T-helper 2 cell (primary cell): ENCODE measurements at regions not wholly inside any gene's neighbourhood (a gene's known extent, or its start where the extent isn't known, plus 50 kb on each side); places are given as distances from the start of the nearest gene placed in this dataset.

ENCODE experiments used
- DNase-seq, 5 experiments: peaks; one replicate each; pipeline versions ENCODE4 v3.0.0 to v3.0.0-alpha.2; 2012 to 2022

DNA sequence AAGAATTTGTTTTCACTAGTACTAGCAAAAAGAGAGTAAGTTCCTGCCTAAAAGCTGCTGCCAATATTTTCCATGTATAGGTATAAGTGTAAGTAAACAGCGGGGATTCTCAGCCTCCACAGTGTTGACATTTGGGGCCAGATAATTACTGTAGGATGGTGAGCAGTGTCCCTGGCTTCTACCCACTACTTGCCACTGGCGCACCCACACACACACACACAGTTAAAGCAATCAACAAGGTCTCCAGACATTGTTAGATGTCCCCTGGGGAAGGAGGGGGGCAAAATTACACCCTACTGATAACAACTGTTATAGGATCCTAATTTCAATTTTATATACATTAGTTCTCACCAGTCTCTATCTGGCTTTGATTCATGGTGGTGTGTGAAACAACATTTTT lies 417.0 kb upstream of the PSMD7 start:
- DNase-seq, result no peak

DNA sequence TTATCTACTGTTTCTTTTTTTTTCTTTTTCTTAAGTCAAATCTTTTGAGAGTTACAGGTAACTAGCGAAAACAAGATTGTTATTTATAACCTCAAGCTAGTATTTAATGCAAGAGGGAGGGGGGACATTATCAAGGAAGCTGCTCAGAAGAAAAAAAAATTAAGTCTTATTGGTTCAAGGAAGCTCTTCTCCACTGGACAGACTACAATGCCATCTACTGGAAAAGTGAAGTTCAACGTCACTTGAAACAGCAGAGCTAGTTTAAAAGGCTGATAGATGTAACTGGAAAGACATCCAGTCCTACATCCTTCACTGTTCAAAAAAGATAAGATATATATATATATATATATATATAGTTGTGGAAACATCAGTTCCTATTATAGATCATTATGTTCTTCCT lies 418.0 kb upstream of the PSMD7 start:
- peak in 1 of 5 experiments; percentile 3 for DNase-seq

DNA sequence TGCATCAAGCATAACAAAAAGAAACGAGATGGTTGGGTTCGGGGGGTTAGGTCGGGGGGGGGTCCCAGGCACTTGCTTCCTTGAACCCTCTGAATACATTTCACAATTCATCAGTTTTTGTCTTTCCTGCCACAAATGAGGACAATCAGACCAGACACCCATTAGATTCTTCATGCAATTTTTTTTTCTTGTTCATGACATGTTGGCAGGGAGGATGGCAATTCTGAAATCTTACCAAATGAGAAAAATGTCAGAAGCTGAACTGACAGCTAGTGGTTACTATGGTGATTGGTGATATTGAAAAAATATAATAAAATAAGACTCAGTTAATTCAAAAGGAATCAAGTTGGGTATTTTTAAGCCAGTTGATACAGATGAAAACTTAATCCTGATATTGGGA lies 419.5 kb upstream of the PSMD7 start:
- DNase-seq, result no peak

DNA sequence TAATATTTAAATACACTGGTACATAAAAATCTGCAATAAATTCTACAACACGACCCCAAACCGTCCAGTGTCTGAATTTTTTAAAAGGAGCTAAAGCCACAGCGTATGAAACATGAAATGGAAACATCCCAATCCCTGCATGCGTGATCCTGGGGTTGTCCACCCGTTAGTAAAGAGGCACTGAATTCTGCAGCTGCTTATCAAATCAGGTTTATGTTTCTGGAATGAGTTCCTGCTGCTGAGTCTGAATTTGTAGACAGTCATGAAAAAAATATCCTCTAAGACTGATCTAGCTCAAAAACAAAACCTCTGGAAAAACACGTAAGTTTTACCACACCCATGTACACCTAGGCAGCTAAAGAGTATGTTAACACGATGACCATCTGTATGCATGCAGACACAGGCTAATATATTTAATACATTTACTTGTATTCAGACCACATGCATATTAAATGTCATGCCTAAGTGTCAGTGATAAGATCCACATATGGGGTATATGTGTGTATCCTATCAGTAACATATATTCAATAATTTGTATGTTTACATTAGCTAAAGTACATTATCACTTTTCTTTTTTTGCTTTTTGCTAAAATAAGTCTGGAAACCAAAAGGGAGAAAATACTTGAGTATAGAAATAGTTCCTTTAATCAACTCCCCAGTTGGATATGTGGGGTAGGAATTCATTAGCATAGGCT lies 420.5 kb upstream of the PSMD7 start:
- DNase-seq, result no peak

DNA sequence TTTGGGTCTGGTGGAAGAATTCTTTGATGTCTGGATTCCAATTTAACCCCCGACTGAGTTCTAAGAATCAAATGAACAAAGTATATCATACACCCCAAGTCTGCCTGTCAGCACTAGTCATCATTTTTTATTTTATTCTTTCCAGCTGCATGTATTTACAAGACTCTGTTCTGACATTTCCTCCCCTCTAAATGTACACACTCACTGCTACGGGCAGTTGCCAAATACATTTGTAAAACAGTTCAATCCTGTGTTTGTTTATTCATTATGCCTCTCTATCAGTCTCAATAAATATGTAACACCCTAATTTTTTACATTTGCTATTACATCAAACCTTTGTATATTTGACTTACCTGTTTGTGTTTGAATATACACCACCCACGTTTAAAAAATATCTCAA lies 422.3 kb upstream of the PSMD7 start:
- no peak for DNase-seq

DNA sequence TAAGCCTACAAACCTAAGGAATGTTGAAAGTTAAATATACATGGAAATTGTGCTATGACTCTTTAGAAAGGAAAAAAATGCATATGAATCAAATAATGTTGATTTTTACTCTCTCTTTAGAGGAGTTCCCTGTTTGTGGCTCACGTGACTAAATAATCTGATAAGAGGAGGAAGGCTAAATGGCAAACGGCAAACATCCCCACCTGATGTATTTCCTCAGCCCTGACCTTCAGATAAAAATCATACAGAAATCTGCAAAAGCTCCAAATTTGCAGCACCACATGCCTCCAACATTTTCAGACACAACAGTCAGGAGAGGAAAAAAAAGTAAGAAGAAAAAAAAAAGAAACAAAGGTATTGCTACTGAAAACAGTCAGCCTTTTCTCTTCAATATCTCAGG lies 423.0 kb upstream of the PSMD7 start:
- no peak for DNase-seq

DNA sequence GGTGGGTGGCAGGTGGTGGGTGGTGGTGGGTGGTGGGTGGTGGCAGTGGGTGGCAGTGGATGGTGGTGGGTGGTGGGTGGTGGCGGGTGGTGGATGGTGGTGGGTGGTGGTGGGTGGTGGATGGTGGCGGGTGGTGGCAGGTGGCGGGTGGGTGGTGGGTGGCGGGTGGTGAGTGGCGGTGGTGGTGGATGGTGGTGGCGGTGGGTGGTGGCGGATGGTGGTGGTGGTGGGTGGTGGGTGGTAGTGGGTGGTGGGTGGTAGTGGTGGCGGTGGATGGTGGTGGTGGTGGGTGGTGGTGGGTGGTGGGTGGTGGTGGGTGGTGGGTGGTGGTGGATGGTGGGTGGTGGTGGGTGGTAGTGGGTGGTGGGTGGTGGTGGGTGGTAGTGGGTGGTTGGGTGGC lies 423.8 kb upstream of the PSMD7 start:
- DNase-seq, result no peak

DNA sequence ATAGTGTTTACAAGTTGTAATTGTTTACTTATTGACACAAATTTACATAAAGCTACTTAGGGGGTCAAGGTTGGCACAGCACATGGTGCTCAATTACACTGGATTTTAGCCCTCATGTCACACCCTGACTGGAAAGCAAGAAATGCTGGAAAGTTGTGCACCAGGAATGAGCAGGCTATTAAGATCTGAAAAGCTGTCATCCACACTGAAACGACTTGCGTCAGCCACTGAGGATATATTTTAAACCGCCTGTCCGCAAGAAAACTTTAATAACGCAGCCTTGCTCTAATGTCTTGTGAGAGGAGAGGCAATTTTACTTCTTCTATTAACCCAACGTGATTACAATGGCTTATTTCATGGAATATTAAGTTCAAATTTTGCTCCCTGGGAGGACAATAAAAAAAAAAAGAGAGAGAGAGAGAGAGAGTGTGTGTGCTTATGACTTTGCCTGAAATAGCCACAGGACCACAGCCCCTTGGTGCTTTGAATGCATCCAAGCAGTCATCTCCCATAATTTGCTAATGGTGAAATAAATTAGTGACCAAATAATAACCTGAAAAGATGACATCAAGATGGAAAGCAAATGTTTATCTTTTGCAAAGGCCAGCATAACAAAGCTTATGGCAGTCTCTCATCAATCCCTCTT lies 425.4 kb upstream of the PSMD7 start:
- DNase-seq, result no peak

DNA sequence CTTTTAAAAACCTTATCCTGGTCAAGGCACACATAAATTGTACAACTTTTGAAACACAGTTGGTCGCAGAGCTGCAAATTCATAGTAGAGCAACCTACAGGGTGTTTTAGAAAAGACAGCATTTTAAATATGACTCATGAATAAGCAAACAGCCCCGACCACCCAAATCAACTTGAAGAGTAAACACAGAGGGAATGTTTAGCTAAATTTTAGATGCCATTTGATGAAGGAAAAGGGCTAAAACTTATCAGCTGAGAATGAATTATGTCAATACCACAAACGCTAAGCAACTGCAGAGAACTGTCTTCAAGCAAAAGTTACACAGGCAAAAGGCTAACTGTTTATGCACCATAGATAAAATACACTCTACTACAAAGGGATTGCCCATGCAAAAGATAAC lies 427.5 kb upstream of the PSMD7 start:
- no peak for DNase-seq

DNA sequence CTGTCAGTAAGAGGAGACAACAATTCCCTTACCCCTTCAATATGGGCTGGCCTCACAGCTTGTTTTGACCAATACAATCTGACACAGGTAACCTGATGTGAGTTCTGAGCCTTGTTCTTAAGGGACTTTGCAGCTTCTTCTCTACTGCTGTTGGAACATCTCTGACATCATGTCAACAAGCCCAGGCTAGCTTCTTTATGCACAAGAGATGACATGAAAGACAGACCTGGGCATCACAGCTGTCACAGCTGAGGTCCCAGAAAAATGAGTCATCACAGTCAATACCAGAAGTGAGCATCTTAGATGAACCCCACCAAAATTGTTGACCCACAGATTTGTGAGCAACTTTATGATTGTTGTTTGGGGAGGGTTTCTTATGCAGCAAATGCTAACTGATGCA lies 431.7 kb upstream of the PSMD7 start:
- DNase-seq, result no peak

DNA sequence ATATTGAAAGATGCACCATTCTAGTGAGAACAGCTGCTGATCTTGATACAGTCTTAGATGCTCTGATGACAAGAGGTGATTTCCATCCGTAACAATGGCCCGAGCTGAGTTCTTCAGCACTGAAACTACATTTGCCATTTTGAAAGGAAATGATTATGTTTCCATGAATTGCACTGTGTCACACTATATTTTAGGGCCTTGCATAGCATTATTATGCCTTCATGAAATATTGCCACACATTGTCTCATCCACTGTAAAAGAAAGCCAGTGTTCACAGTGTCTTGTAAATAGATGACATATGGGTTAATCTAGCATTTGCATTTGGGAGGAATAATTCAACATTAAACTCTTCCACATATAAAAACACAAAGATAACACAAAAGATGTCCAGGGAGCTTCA lies 438.3 kb upstream of the PSMD7 start:
- DNase-seq, result no peak

DNA sequence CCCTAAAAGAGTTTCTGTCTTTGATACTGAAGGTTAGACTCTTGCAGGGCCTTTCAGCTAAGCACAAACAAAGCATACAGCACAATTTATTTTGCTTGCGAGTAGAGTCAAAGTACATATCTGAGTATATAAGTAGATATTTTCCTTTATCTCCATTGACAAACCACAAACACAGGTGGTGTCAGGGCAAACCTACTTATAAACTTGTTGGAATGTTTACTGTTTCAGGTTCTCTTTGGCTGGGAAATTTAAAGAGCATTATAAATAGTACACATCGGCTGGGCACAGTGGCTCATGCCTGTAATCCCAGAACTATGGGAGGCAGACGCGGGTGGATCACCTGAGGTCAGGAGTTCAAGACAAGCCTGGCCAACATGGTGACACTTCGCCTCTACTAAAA lies 442.6 kb upstream of the PSMD7 start:
- DNase-seq, result no peak

DNA sequence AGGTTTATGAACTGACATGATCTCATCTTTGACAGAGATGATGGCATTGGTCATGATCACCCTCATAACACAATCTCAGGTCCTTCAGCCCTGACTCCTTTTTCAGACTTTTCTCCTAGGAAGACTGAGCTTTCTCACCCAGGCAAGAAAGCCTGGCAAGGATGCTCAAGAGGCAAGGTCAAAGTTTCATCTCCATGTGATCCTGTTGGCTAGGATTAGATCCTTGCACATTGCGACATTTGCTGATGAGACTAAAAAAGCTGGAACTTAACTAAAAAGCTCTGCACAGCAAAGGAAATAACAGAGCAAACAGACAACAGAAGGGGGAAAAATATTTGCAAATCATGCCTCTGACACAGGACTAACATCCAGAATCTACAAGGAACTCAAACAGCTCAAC lies 444.1 kb upstream of the PSMD7 start:
- DNase-seq, result no peak

DNA sequence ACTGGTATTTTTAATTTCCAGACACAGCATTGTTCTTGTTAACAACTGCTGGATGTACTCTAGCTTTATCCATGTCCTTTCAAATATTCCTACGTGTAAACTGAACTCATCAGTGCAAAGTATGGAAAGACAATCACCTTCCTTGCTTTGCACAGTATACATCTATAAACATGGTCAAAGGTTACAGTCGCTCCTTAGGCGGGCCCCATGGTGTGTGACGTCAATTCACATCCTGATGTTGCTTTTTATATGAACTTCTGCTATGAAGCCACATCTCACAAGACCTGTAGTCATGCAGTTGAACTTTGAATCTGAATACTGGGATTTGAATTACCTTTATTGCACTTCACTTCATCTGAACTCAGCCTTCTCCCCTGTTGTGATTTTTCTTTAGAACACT lies 447.6 kb upstream of the PSMD7 start:
- no peak for DNase-seq

DNA sequence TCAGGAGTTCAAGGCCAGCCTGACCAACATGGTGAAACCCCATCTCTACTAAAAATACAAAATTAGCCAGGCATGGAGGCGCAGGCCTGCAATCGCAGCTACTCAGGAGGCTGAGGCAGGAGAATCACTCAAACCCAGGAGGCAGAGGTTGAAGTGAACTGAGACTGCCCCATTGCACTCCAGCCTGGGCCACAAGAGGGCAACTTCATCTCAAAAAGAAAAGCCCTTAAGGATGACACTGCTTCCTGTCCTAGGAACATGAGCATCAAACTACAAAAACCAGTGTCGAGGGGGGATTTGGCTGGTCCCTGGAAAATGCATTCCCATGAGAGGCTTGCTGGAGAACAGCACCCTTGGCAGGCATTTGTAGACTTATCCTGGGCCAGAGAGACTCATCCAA lies 449.5 kb upstream of the PSMD7 start:
- no peak for DNase-seq

DNA sequence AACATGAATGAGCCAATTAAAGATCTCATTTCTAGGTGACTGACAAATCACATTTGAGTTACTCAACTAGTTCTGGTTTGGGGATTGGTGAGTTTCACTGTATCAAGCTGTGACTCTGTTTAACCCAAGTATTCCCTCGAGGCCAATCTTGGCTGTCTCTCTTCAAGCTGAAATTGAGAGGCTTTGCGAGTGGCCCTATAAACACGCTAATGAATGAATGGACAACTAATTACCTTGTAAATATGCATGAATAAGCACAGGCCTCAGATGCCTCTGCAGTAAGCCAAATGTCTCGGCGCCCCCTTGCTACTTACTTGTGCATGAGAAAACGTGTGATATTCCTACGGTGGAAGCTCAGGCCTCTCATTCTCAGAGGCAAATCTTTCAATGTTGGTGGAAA lies 450.3 kb upstream of the PSMD7 start:
- DNase-seq, result no peak

DNA sequence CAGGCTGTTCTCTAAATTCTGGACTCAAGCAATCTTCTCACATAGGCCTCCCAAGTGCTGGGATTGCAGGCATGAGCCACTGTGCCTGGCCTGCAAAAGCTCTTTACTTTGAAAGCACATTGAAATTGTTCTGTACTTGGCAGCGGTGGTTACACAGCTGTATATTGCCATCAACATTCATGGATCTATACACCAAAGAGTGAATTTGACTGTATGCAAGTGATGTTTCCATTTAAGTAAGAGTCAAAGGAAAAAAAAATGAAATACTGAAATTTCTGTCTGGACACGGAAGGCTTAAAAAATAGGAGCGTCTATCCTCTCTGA lies 450.6 kb upstream of the PSMD7 start:
- DNase-seq, result no peak

DNA sequence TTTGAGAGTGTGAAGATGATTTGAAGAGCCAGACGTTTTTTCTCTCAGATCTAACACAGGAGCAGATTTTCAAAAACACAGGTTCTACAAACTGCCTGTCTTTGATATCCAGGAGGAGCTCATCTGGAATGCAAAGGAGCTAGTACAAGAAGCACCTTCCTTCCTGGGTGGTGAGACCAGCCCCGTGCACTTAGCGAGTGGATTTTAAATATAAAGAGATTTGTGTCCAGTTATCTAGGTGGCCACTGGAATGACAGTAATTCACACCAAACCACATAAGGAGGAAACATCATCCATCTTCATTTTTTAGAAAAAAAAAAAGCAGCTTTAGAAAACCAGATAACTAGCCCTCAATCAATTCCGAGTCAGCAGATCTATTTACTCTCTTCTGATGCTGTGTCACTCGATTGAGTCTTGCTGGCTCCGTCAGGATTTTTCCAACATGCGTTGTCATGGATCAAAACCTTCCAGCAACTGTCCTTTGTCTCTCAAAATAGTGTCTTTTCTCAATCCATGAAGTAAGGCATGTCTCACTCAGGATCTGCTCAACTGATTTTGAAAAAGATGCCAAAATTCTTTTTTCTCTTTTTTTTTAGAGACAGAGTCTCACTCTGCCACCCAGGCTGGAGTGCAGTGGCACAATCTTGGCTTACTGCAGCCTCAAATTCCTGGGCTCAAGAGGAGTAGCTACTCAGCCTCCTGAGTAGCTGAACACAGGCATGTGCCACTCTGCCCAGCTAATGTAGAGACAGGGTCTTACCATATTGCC lies 451.2 kb upstream of the PSMD7 start:
- DNase-seq, result no peak

DNA sequence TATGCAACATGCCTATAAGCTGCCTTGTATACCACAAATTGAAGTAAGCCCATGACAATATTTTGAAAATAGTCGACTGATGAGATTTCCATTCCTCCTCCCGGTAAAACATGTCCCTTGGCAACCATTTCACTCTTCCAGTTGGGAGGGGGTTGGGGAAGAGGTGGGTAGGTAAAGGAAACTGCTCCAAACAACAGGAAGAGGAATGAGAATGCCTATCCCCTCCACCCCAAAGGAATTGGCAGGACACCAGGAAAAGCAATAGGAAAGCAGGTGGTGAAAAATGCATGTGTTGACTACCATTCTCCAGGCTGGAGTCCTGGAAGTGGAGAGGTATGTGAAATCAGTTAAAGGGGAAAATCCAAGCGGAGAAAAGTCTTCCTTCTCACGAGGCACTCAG lies 455.9 kb upstream of the PSMD7 start:
- no peak for DNase-seq

DNA sequence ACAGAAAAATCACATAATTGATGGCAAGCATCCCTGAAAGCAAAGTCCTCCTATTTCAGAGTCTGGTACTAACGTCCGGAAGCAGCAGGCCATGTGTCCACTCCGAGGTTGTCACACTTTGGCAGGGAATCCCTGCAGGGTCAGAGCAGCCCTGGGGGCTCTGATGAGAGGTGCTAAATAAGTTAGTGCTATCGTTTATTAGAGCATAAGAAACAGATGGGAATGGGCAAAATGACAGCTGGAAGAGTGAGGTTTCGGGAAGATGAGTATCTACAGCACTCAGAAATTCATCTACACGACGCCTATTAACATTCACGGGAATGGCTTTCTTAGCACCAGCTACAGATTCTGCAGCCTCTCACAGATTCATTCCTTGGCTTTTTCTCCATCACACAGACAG lies 465.4 kb upstream of the PSMD7 start:
- no peak for DNase-seq

DNA sequence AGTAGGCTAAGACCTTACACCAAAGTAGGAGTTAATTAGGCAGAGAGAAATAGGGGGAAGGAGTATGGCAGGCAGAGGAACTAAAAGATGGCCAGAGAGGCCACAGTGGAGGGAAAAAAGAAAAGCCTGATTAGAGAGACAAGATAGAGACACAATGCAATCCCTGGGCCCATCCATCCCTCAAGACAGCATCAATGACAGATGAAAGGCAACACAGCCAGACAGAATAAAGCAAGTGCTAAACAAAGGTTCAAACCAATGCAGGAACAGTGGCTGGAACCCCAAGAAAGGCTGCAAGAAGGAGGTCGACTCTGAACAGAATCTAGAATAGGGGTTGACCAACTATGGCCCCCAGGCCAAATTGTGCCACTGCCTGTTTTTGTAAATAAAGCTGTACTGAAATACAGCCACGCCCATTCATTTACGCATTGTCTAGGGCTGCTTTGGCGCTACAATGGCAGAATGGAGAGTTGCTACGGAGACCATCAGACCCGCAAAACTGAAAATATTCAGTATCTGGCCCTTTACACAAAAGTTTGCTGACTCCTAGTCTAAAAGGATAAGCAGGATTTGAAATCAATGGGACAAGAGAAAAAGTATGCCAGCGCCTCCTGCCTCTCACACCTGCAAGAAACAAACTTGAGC lies 473.3 kb upstream of the PSMD7 start:
- no peak for DNase-seq

DNA sequence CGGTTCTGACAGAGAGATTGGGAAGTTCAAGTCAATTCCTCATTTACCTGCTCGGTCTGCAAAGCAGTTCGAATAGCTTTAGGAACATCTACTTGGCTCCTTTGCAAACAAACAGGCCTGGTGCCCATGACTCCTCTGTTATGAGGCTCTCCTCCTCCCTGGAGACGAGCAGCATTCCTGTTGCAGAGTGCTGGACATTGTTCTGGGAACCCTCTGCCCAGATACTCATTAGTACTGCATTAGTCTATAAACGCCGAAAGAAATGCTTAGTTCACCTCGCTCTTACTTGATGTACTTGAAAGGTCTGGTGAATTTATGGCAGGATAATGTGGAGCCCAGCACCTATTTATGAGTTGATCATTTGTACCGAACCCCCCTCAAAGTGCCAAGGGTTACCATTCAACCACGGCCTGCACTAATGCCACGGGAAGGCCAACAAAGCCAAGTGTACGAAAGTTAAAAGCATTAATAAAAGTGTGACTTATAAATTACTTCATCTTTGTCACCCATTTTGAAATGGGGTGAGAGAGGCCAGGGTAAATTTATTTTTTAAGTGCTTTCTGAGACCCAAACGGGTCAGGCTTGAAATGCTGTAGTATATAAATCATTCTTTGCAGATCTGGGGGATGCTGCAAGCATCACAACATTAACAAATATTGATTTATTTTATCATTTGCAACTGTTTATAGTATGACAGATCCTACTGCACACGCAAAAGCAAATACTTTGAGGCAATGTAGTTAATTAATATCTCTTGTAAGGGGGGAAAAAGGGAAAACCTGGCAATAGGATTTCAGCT lies 478.9 kb upstream of the PSMD7 start:
- no peak for DNase-seq

DNA sequence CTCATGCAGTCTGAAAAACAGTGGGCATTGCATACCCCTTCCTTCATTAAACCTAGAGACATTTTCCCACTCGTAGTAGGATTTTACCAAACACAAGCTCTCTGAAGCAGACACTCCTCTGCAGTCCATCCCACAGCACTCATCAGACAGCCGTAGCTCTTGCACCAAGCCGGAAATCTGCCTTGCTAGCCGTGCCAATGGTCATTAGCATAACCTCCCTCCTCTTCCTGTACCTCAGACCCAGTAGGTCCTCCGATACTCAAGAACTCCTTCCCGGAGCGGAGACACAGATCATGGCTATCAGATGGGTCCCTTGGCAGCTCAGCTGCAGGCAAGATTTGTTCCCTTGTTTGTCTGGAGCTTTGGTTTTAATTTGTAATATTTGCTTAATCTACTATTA lies 483.1 kb upstream of the PSMD7 start:
- no peak for DNase-seq
